Stromal cell of bone marrow (primary cell): ENCODE measurements at regions not wholly inside any gene's neighbourhood (a gene's known extent, or its start where the extent isn't known, plus 50 kb on each side); places are given as distances from the start of the nearest gene placed in this dataset.
A peak's percentile ranks its signal among the peaks of the same experiment; 100 is the strongest.
"Not testable (repeated sequence)": the region's sequence is repeated elsewhere in the genome, so short reads cannot be mapped to it uniquely, and the experiment has no call there.

Experiments
- DNase-seq: peaks from one replicate; pipeline ENCODE4 v3.0.0-alpha.2; 2012; ENCODE audit warnings: low read depth

GRCh38 chr2:150266931-150267330 lies 220.5 kb downstream of the RND3 start:
- no peak for DNase-seq

DNA sequence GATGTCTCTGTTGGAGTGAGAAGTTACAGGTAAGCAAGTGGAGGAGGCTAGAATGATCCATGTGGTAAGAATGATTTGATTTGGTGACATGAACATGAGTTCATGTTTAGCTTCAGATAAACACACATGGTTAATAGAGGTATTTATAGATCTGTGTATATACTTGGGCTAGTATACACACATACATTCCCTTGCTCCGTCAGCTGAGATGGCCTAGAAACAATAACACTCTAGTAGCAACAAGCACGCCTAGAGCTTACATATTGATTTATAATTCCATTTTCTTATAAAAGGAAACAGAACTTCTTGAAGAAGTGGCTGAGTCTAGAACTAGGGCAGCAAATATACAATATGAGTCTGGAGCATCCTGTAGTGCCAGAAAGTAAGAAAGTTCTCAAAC lies 223.0 kb downstream of the RND3 start:
- no peak for DNase-seq

- no peak for DNase-seq
Measured at GRCh38 chr2:150261691-150262090, 225.8 kb downstream of the RND3 start.

- DNase-seq, result no peak
Measured at GRCh38 chr2:150260636-150261035, 226.8 kb downstream of the RND3 start.

GRCh38 chr2:150259746-150260145 lies 227.7 kb downstream of the RND3 start:
- DNase-seq, result no peak

GRCh38 chr2:150258781-150259307 lies 228.6 kb downstream of the RND3 start:
- DNase-seq, result no peak

- DNase-seq, result no peak
Measured at GRCh38 chr2:150256736-150257135, 230.7 kb downstream of the RND3 start.

- DNase-seq, result peak; percentile 52
Measured at GRCh38 chr2:150255528-150255927, 231.9 kb downstream of the RND3 start.

- DNase-seq, result not testable (repeated sequence)
Measured at GRCh38 chr2:150249735-150250134, 237.7 kb downstream of the RND3 start.

DNA sequence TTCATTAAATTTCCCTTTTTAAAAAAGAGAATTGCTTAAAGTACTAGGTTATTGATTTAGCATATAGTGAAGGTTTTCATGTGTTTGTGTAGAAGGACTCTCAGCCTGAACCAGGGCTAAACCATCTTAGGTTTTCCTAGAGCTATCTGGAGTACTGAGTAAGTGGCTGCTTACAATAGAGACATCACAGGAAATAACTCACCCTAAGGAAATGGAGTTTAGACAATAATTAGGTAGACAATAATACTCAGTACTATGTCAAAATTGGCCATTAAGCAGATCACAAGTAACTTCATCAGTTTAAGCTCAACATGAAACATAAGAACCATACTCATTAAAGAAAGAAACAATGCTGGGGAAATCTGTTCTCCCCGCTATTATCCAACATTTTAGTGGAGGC lies 240.0 kb downstream of the RND3 start:
- DNase-seq, result no peak

DNA sequence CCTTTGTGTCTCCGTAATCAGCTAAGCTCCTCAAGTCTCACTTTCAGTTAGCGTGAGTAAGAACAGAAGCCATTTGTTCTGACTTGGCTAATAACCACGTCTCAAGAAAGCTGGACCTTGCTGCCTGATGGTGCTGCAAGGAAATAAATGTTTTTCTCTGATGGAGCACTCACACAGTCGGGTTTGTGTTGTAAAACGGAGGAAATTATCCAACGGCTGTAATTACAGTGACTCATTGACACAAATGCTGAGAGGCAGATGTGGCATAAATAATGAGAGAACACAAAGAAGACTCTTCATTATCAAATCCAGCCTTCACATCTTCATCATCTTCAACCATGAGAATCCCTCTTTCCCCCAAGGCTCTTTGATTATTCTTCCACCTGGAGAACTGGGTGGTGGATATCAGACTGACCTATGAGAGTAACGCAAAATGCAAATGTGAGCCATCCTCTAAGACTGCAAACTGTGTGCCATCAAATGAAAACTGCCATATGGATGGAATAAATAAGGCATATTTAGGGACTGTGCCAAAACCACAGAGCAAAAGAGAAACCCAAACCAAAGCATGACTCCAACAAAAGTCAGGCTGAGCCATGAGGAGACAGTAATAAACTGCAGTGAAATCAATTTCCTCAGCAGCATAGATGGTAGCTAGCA lies 252.6 kb downstream of the RND3 start:
- DNase-seq, result peak; percentile 92

DNA sequence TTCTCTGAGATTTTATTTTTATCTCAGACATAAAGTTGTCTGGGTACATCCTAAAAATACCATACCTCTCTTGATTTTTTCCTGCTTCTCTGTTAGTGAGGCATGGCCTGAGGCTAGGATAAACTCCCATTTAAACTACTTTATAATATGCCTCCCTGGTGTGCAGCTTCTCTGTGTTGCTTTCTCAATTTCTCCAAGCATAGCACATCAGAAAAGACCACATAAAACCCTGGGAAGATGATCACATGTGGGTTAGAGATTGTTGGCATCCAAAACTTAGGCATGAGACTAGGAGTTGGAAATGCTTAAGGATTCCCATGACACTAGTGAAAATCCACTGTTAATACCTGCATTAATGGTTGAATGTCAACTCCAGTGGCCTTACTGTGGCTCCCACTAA lies 254.6 kb downstream of the RND3 start:
- no peak for DNase-seq

- no peak for DNase-seq
Measured at GRCh38 chr2:150232321-150232720, 255.1 kb downstream of the RND3 start.

DNA sequence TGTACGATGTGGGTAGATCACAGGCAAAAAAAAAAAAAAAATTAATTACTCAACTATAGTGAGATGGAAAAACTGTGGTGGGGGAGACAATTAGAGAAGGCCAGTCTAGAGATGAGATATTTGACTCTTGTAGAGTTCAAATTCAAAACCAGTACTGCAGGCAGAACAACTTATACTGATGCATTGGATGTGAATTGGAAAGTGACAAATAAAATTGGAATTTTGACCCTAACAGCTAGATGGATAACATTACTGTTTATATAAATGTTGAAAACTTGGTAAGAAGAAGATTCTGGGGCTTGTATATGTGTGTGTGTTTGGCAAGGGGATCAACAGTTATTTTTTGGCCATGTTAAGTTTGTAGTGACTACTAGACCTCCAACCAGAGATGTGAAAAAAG lies 256.9 kb downstream of the RND3 start:
- no peak for DNase-seq

DNA sequence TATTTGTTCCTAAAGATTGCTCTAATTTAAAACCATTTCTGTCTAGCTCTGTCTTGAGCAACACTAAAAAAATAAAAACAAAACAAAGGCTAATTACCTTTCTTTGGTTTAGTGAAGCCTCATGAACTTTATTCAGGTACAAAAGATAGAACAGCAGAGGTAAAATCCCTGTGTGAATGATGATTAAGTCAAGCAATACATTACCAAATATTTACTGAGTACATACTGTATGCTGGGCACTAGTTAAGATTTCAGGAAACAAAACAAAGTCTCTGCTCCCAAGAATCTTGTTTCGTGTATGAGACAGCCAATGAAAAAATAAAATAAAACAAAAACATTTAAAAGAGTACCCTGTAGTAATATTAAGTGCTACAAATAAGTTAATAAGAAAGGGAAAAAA lies 257.5 kb downstream of the RND3 start:
- no peak for DNase-seq

DNA sequence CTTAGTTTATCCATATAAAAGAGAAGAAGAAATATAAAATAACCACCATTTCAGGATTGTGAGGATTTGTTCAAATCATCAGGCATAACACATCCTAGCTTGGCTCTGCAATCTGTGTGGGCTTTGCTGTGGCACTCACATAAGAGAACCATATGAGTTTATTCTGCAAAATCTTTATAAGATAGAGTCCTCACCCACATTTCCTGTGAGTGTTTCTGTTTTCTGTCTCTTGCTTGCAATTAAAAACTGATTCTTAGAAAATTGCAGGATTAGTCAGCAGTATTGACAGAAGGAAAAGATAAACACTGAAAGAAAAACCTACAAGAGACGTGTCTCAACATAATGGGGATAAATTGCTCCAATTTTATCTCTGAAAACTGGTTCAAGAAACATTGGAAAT lies 258.5 kb downstream of the RND3 start:
- DNase-seq, result no peak

- DNase-seq, result no peak
Measured at GRCh38 chr2:150225030-150225429, 262.4 kb downstream of the RND3 start.

GRCh38 chr2:150224321-150224720 lies 263.1 kb downstream of the RND3 start:
- no peak for DNase-seq

GRCh38 chr2:150222942-150223341 lies 264.5 kb downstream of the RND3 start:
- DNase-seq, result no peak

GRCh38 chr2:150222379-150222778 lies 265.1 kb downstream of the RND3 start:
- DNase-seq, result no peak

GRCh38 chr2:150219861-150220260 lies 267.6 kb downstream of the RND3 start:
- DNase-seq, result no peak

- no peak for DNase-seq
Measured at GRCh38 chr2:150215041-150215440, 272.4 kb downstream of the RND3 start.

- DNase-seq, result no peak
Measured at GRCh38 chr2:150214626-150215025, 272.8 kb downstream of the RND3 start.

DNA sequence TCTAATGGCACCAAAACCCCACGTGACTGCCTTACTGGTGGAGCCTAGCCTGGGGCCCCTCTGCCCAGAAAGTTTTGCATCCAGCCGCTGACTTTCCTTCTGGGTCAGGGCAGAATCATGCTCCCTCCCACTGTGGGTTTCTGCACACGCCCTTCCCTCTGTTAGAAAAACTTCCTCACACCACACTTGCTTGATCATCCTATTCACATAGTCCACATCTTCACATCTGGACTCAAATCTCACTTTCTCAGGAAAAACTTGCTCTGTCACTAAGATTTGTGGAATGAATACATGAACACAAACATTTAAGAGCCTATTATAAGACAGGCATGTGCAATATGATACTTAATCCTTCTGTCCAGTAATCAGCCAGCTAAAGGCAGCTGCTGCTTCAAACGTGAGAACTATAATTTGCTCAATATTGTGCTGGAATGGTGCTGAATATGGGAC lies 274.7 kb downstream of the RND3 start:
- no peak for DNase-seq
